Right lobe of liver (tissue), 6 donors: ENCODE measurements at regions not wholly inside any gene's neighbourhood (a gene's known extent, or its start where the extent isn't known, plus 50 kb on each side); places are given as distances from the start of the nearest gene placed in this dataset.
A peak's percentile ranks its signal among the peaks of the same experiment; 100 is the strongest.
"Not testable (repeated sequence)": the region's sequence is repeated elsewhere in the genome, so short reads cannot be mapped to it uniquely, and the experiment has no call there.

Experiments
- ATAC-seq, 4 donors: fragments of 200-7000 bp; cut with Tn5 transposase; one replicate each; pipeline ENCODE4 v1.9.1; 2020; ENCODE audit warnings: mild to moderate bottlenecking in 4 of 4, moderate library complexity in 4 of 4
- DNase-seq, 3 donors: peaks; one replicate each; pipeline ENCODE4 v3.0.0-alpha.2; 2020
- H3K27ac ChIP-seq, 3 donors: fragments of 200-600 bp; one replicate each; pipeline ENCODE4 v1.8.0; 2022
- H3K27me3 ChIP-seq, 2 donors: fragments of 200-600 bp; one replicate each; pipeline ENCODE4 v1.8.0; 2022
- H3K36me3 ChIP-seq, 4 donors: fragments of 200-600 bp; sonication (generic) in 1 of 4; one replicate each; pipeline versions ENCODE4 v1.5.1 to v1.8.0; 2017 to 2022; ENCODE audit warnings: control low read depth in 1 of 4
- H3K4me1 ChIP-seq, 4 donors: fragments of 200-600 bp; sonication (generic) in 1 of 4; one replicate each; pipeline versions ENCODE4 v1.5.1 to v1.8.0; 2017 to 2022; ENCODE audit warnings: control low read depth in 1 of 4
- H3K4me3 ChIP-seq, 3 donors: fragments of 200-600 bp; one replicate each; pipeline ENCODE4 v1.8.0; 2022
- H3K9me3 ChIP-seq, 4 donors: fragments of 200-600 bp; sonication (generic) in 1 of 4; one replicate each; pipeline versions ENCODE4 v1.5.1 to v1.8.0; 2017 to 2022; ENCODE audit warnings: control low read depth in 1 of 4
- POLR2A ChIP-seq: fragments of 450-650 bp; IDR thresholded peaks from one replicate; pipeline ENCODE4 v1.6.1; 2017; ENCODE audit warnings: antibody characterized with exemption, mild to moderate bottlenecking
- WGBS: methylation state at CpG from one replicate; pipeline ENCODE4 v1.1.6; 2018; ENCODE audit warnings: low coverage, low lambda C conversion rate; ENCODE audit not compliant: insufficient coverage; ENCODE audit errors: missing lambda C conversion rate; 5-methylcytosine and 5-hydroxymethylcytosine counted together
- intact Hi-C, 2 donors: fragments of 100-400 bp; cut with DNase I; formaldehyde crosslinking; loops; one replicate each; pipeline versions ENCODE4 v1.11.2 to v1.14.1; 2022
- TF ChIP-seq, protein P1 (sequence below), 4 donors: fragments of 200-600 bp in 3 of 4; fragments of 450-650 bp in 1 of 4; IDR thresholded peaks; one replicate each; pipeline versions ENCODE4 v1.5.1 to v1.8.0; 2016 to 2022; ENCODE audit warnings: antibody characterized with exemption in 4 of 4, mild to moderate bottlenecking in 2 of 4
- donor health status: DM: no; HTN: yes; CAD: no.
- donor health status: DM: no; HTN: no; CAD: no.
- donor health status: DM: no; HTN: no; CAD: no.
- donor health status: DM: no; HTN: yes; CAD: no.
- donor health status: DM: no; HTN: yes; CAD: no.

DNA sequence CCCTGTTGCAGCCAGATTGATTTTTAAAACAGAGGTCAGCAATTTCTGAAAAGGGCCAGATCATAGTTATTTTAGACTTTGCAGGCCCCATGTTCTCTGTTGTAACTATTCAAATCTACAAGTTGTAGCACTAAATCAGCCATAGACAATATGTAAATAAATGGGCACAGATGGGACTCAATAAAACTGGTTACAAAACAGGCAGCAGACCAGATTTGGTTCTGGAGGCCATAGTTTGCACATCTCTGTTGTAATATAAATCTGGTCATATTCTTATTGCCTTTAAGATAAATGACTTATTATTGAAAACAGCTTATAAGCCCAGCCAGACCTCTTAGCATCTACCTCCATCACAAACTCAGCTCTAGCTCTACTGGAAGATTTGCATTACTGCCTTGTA is 114.0 kb upstream of the ARG1 start:
- Histone ChIP-seq H3K4me3 (no peak overlapping the region), H3K4me1 (no peaks in the 10 kb centered on the region), H3K9me3 (no peaks in the 10 kb centered on the region), H3K27ac (no peak overlapping the region), H3K27me3 (no peaks in the 10 kb centered on the region), H3K36me3 (no peaks in the 10 kb centered on the region)
- TF ChIP-seq, protein P1, sequence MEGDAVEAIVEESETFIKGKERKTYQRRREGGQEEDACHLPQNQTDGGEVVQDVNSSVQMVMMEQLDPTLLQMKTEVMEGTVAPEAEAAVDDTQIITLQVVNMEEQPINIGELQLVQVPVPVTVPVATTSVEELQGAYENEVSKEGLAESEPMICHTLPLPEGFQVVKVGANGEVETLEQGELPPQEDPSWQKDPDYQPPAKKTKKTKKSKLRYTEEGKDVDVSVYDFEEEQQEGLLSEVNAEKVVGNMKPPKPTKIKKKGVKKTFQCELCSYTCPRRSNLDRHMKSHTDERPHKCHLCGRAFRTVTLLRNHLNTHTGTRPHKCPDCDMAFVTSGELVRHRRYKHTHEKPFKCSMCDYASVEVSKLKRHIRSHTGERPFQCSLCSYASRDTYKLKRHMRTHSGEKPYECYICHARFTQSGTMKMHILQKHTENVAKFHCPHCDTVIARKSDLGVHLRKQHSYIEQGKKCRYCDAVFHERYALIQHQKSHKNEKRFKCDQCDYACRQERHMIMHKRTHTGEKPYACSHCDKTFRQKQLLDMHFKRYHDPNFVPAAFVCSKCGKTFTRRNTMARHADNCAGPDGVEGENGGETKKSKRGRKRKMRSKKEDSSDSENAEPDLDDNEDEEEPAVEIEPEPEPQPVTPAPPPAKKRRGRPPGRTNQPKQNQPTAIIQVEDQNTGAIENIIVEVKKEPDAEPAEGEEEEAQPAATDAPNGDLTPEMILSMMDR (IDR thresholded peaks at IDR 0.05): no peak
- no peak for TF ChIP-seq POLR2A
- intact Hi-C loops: no loop called here
- DNase-seq: no peak
- no peak for ATAC-seq

DNA sequence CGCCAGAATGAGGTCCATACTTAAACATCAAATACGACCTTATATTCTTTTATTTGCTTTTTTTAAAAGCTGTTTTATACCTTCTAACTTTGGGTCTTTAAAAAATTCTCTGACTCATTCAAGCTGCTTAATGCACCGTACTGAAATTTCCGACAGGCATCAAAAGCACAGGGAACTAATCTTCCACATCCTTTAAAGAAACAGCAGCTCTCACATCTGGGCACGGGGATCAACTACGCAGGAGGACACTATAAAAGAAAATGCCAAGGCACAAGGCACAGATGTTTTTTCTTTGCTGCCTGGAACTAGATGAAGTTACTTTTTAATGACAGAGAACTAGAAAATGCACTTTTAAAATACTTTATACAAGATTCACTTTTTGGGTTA is 112.4 kb upstream of the ARG1 start:
- intact Hi-C loops: no loop called here
- H3K27ac ChIP-seq: no peak overlapping the region
- H3K4me3 ChIP-seq: no peak overlapping the region
- ATAC-seq (no peak), DNase-seq (no peak)
- no peak for TF ChIP-seq POLR2A
- TF ChIP-seq, protein P1 (IDR thresholded peaks at IDR 0.05): no peak
- H3K27me3 ChIP-seq: no peaks in the 10 kb centered on the region
- 73% methylated on average over 6 of the region's 6 CpGs for WGBS
- no peaks in the 10 kb centered on the region for H3K36me3 ChIP-seq
- no peaks in the 10 kb centered on the region for H3K9me3 ChIP-seq
- no peaks in the 10 kb centered on the region for H3K4me1 ChIP-seq

DNA sequence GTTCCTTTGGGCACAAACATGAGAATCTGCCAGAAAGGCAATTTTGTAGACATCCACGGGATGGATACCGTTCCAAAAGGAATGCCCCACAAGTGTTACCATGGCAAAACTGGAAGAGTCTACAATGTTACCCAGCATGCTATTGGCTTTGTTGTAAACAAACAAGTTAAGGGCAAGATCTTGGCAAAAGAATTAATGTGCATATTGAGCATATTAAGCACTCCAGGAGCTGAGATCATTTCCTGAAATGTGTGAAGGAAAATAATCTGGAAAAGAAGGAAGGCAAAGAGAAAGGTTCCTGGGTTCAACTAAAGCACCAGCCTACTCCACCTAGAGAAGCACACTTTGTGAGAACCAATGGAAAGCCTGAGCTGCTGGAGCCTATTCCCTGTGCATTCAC is 103.9 kb upstream of the ARG1 start:
- 41% methylated on average over 2 of the region's 2 CpGs for WGBS
- no peak for DNase-seq

DNA sequence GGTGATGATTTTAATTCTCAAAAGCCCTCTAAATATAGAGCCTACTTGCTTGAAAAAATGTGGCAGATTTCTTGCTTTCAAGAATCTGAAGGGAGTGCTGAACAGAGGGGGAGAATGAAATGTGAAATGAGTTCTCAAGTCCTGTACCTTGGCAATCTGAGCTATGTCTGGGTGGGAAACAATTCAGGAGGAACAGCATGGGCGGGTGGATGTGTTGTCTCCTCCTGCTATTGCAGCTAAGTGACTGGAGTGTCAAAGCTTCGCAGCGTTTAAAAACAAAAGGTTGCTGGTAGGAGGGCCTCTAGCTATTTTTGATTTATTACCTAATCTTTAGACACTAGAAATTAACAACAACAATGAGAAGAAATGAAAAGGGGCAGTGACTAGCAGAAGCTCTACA is 102.5 kb upstream of the ARG1 start:
- Histone ChIP-seq H3K27ac (no peak overlapping the region), H3K36me3 (no peaks in the 10 kb centered on the region), H3K9me3 (no peaks in the 10 kb centered on the region), H3K4me1 (peaks cover 0 to 7% (median 0%) of the 10 kb centered on the region in 4 donors), H3K4me3 (no peak overlapping the region), H3K27me3 (no peaks in the 10 kb centered on the region)
- TF ChIP-seq, protein P1 (IDR thresholded peaks at IDR 0.05): no peak
- TF ChIP-seq POLR2A: no peak
- ATAC-seq: no peak
- DNase-seq: no peak
- 88% methylated on average over 1 of the region's 3 CpGs for WGBS
- intact Hi-C loops: no loop called here

More for the DNA sequence above, 103.9 kb upstream of the ARG1 start:
- Histone ChIP-seq H3K9me3 (no peaks in the 10 kb centered on the region), H3K27ac (no peak overlapping the region), H3K27me3 (no peaks in the 10 kb centered on the region), H3K4me3 (no peak overlapping the region), H3K4me1 (peaks cover 0 to 7% (median 0%) of the 10 kb centered on the region in 4 donors), H3K36me3 (no peaks in the 10 kb centered on the region)
- no peak for ATAC-seq
- TF ChIP-seq, protein P1 (IDR thresholded peaks at IDR 0.05): no peak
- no peak for TF ChIP-seq POLR2A
- intact Hi-C loops: no loop called here

DNA sequence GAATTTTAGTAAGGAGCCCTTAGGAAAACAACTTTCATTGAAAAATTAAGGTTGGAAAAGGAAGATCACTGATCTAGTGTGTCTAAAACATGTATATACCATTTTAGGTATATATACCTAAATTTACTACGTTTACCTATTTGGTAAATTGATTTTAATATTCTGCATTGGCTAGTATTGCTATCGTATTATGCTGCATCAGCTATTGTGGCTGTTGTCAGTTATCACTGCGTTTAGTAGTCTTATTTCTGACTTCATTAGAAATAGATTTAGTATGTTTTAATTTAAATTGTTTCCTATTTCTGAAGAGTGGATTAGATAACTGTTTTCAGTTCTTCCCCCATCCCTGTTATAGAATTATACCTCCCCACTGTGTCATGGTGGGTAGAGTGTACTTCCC is 101.7 kb upstream of the ARG1 start:
- intact Hi-C loops: no loop called here
- H3K4me3 ChIP-seq: no peak overlapping the region
- DNase-seq (no peak), ATAC-seq (no peak)
- no peaks in the 10 kb centered on the region for H3K27me3 ChIP-seq
- no peaks in the 10 kb centered on the region for H3K36me3 ChIP-seq
- H3K4me1 ChIP-seq: peaks cover 0 to 7% (median 0%) of the 10 kb centered on the region in 4 donors
- H3K27ac ChIP-seq: no peak overlapping the region
- 69% methylated on average over 3 of the region's 3 CpGs for WGBS
- no peaks in the 10 kb centered on the region for H3K9me3 ChIP-seq
- TF ChIP-seq, protein P1 (IDR thresholded peaks at IDR 0.05): no peak
- TF ChIP-seq POLR2A: no peak

DNA sequence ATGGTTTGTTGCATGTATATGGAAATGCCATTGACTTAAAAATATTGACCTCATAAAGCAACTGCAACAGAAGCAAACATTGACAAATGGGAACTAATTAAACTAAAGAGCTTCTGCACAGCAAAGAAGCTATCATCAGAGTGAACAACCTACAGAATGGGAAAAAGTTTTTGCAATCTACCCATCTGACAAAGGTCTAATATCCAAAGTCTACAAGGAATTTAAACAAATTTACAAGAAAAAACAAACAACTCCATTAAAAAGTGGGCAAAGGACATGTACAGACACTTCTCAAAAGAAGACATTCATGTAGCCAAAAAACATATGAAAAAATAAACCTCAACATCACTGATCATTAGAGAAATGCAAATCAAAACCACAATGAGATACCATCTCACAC is 99.7 kb upstream of the ARG1 start:
- H3K27ac ChIP-seq, DNase-seq, H3K27me3 ChIP-seq, H3K9me3 ChIP-seq, intact Hi-C loops, H3K4me1 ChIP-seq, H3K4me3 ChIP-seq, H3K36me3 ChIP-seq: not testable (repeated sequence)
- ATAC-seq: peak in 1 of 4 donors; percentile 14
